HepG2 (cell line): ENCODE measurements at regions not wholly inside any gene's neighbourhood (a gene's known extent, or its start where the extent isn't known, plus 50 kb on each side); places are given as distances from the start of the nearest gene placed in this dataset.

ENCODE experiments used
- ATAC-seq: fragments of 200-7000 bp; cut with Tn5 transposase; 3 replicates; pipeline ENCODE4 v1.9.1; 2020; ENCODE audit warnings: mild to moderate bottlenecking, moderate library complexity
- BruUV-seq: library from RNA; stranded (reverse); fragments of 400-500 nt; replicated peaks from 2 replicates; lab custom pipeline; 2021; lab: Mats Ljungman, UMichigan
- CTCF ChIA-PET: fragments of 300-600 bp; formaldehyde crosslinking; extraction: SDS; loops from one replicate; lab custom pipeline; 2021; ENCODE audit warnings: low total read pairs, inconsistent platforms, low intra/inter-chr PET ratio; lab: Yijun Ruan, JAX
- POLR2A ChIA-PET: fragments of 350-600 bp; sonication (Branson Sonifier 250); formaldehyde crosslinking; loops from one replicate; lab custom pipeline; 2020; ENCODE audit warnings: antibody characterized with exemption, inconsistent platforms; lab: Yijun Ruan, JAX
- DNase-seq: peaks from one replicate; pipeline ENCODE4 v3.0.0-alpha.2; 2015; ENCODE audit warnings: low spot score
- FAIRE-seq: peaks from 3 replicates; lab custom pipeline; 2011; peaks lifted over from hg19 to GRCh38; lab: Jason Lieb, UNC
- H2AFZ ChIP-seq: one replicate; pipeline ENCODE4 v1.6.1; 2011; ENCODE audit warnings: low read length, inconsistent platforms
- H3K27ac ChIP-seq: fragments of 300-600 bp; 3 replicates; pipeline ENCODE4 v1.8.0; 2011; ENCODE audit warnings: mixed run types, mild to moderate bottlenecking, mixed read lengths, low read length, inconsistent platforms; ENCODE audit not compliant: insufficient read depth; ENCODE audit errors: extremely low read length
- H3K27me3 ChIP-seq, 2 experiments: fragments of 200-600 bp in 1 of 2; 2 replicates in 1 of 2; 3 replicates in 1 of 2; pipeline versions ENCODE4 v1.6.0 to v1.8.0; 2011; ENCODE audit warnings: low read length in 2 of 2, mild to moderate bottlenecking in 2 of 2, moderate library complexity in 2 of 2, inconsistent platforms in 1 of 2; ENCODE audit not compliant: insufficient read depth in 2 of 2, control insufficient read depth in 1 of 2
- H3K36me3 ChIP-seq, 2 experiments: fragments of 200-600 bp in 1 of 2; replicated peaks in 1 of 2; 2 replicates in 1 of 2; 3 replicates in 1 of 2; pipeline versions ENCODE4 v1.5.1 to v1.8.0; 2011; ENCODE audit warnings: low read length in 2 of 2, inconsistent platforms in 1 of 2; ENCODE audit not compliant: insufficient read depth in 2 of 2, control insufficient read depth in 1 of 2
- H3K4me1 ChIP-seq: 2 replicates; pipeline ENCODE4 v1.5.1; 2012; ENCODE audit warnings: low read length, inconsistent platforms; ENCODE audit not compliant: insufficient read depth
- H3K4me2 ChIP-seq: 2 replicates; pipeline ENCODE4 v1.6.0; 2011; ENCODE audit warnings: low read depth, low read length, inconsistent platforms
- H3K4me3 ChIP-seq, 3 experiments: fragments of 200-600 bp in 1 of 3; sonication (generic), shearing (Covaris generic) in 1 of 3; replicated peaks in 1 of 3; 2 replicates each; pipeline ENCODE4 v1.5.1; 2011 to 2016; ENCODE audit warnings: low read length in 3 of 3, inconsistent platforms in 2 of 3, low read depth in 2 of 3, mild to moderate bottlenecking in 2 of 3, control low read depth in 1 of 3, mixed read lengths in 1 of 3; ENCODE audit not compliant: insufficient read depth in 1 of 3
- H3K79me2 ChIP-seq: one replicate; pipeline ENCODE4 v1.6.1; 2011; ENCODE audit warnings: low read length, inconsistent platforms; ENCODE audit not compliant: insufficient read depth
- H3K9ac ChIP-seq: 2 replicates; pipeline ENCODE4 v1.6.0; 2011; ENCODE audit warnings: mild to moderate bottlenecking, low read depth, low read length, inconsistent platforms; ENCODE audit not compliant: insufficient read depth
- H3K9me3 ChIP-seq: 2 replicates; pipeline ENCODE4 v1.5.1; 2012; ENCODE audit warnings: mild to moderate bottlenecking, low read length
- H4K20me1 ChIP-seq: 2 replicates; pipeline ENCODE4 v1.6.0; 2011; ENCODE audit warnings: inconsistent platforms, mild to moderate bottlenecking, low read length, moderate library complexity; ENCODE audit not compliant: insufficient read depth
- CREBL2 ChIP-seq: sonication (generic); formaldehyde crosslinking; IDR thresholded peaks from 2 replicates; pipeline ENCODE4 v1.8.1; 2023; ENCODE audit warnings: missing genetic modification reagents, mild to moderate bottlenecking, borderline replicate concordance
- FOXO1 ChIP-seq: sonication (generic); formaldehyde crosslinking; IDR thresholded peaks from 2 replicates; pipeline ENCODE4 v1.4.0; 2020; ENCODE audit warnings: missing genetic modification reagents
- GPN1 ChIP-seq: sonication (generic); formaldehyde crosslinking; IDR thresholded peaks from 2 replicates; pipeline ENCODE4 v1.5.1; 2020; ENCODE audit warnings: missing genetic modification reagents, borderline replicate concordance
- NCOA2 ChIP-seq: sonication (generic); formaldehyde crosslinking; IDR thresholded peaks from 2 replicates; pipeline ENCODE4 v1.8.0; 2022; ENCODE audit warnings: inconsistent platforms
- NR2F1 ChIP-seq, 2 experiments: fragments of 450-650 bp in 1 of 2; formaldehyde crosslinking in 1 of 2; IDR thresholded peaks; 2 replicates each; pipeline versions ENCODE4 v1.5.0 to v1.6.1; 2016 to 2020; ENCODE audit warnings: mild to moderate bottlenecking in 1 of 2, missing compliant biosample characterization in 1 of 2, missing genetic modification reagents in 1 of 2, moderate library complexity in 1 of 2
- SALL1 ChIP-seq: sonication (generic); formaldehyde crosslinking; IDR thresholded peaks from 2 replicates; pipeline ENCODE4 v1.8.0; 2022; ENCODE audit warnings: mild to moderate bottlenecking, missing genetic modification reagents
- TBL1XR1 ChIP-seq: fragments of 150-350 bp; IDR thresholded peaks from 2 replicates; pipeline ENCODE4 v1.6.1; 2014; ENCODE audit warnings: borderline replicate concordance, low read length; ENCODE audit not compliant: partially characterized antibody
- TCF7L2 ChIP-seq: IDR thresholded peaks from 2 replicates; pipeline ENCODE4 v1.6.1; 2011; ENCODE audit warnings: mild to moderate bottlenecking, low read depth, low read length, moderate library complexity
- ZBTB21 ChIP-seq: sonication (generic); formaldehyde crosslinking; IDR thresholded peaks from 2 replicates; pipeline ENCODE4 v1.4.0; 2020; ENCODE audit warnings: missing genetic modification reagents
- ZNF12 ChIP-seq: sonication (generic); formaldehyde crosslinking; IDR thresholded peaks from 2 replicates; pipeline ENCODE4 v1.5.0; 2020; ENCODE audit warnings: missing genetic modification reagents
- ZNF207 ChIP-seq: fragments of 450-650 bp; IDR thresholded peaks from 2 replicates; pipeline ENCODE4 v1.6.1; 2016; ENCODE audit warnings: antibody characterized with exemption, borderline replicate concordance
- ZNF296 ChIP-seq: sonication (generic); formaldehyde crosslinking; conservative IDR thresholded peaks from 2 replicates; pipeline ENCODE4 v1.5.0; 2020; ENCODE audit warnings: mild to moderate bottlenecking, missing genetic modification reagents
- ZNF577 ChIP-seq: sonication (generic); formaldehyde crosslinking; IDR thresholded peaks from 2 replicates; pipeline ENCODE4 v1.4.0; 2020; ENCODE audit warnings: mild to moderate bottlenecking, low read depth, missing genetic modification reagents, borderline replicate concordance
- ZNF776 ChIP-seq: sonication (generic); formaldehyde crosslinking; IDR thresholded peaks from 2 replicates; pipeline ENCODE4 v1.4.0; 2020; ENCODE audit warnings: mild to moderate bottlenecking, missing genetic modification reagents
- WGBS: methylation state at CpG from one replicate; pipeline ENCODE4 v1.1.6; 2017; ENCODE audit warnings: low lambda C conversion rate; 5-methylcytosine and 5-hydroxymethylcytosine counted together
- in situ Hi-C: cut with HindIII; loops from 2 replicates; pipeline ENCODE4 v1.10.0; 2017; ENCODE audit warnings: low pct_unique_long_range_greater_than_20kb; ENCODE audit not compliant: extremely low pct_ligation_motif_present
- intact Hi-C: fragments of 100-400 bp; cut with micrococcal nuclease; formaldehyde crosslinking; loops from one replicate; pipeline ENCODE4 v1.10.0; 2022; ENCODE audit not compliant: unreplicated experiment
- TF ChIP-seq, protein P1 (sequence below): sonication (generic); formaldehyde crosslinking; IDR thresholded peaks from 2 replicates; pipeline ENCODE4 v1.4.0; 2020; ENCODE audit warnings: missing genetic modification reagents, borderline replicate concordance
- TF ChIP-seq, protein P2 (sequence below): sonication (generic); formaldehyde crosslinking; IDR thresholded peaks from 2 replicates; pipeline ENCODE4 v1.4.0; 2020; ENCODE audit warnings: missing genetic modification reagents; ENCODE audit errors: not compliant biosample characterization
- TF ChIP-seq, protein P3 (sequence below): sonication (generic); formaldehyde crosslinking; IDR thresholded peaks from 2 replicates; pipeline ENCODE4 v1.4.0; 2020; ENCODE audit warnings: low read depth, mild to moderate bottlenecking, missing genetic modification reagents

GRCh38 chr12:91316161-91316906, 133.7 kb upstream of the DCN start:
- 25% methylated on average over 1 of the region's 1 CpG for WGBS
- no peaks in the 10 kb centered on the region for H3K4me1 ChIP-seq
- H3K27me3 ChIP-seq: no peaks in the 10 kb centered on the region
- no peaks in the 10 kb centered on the region for H3K79me2 ChIP-seq
- POLR2A ChIA-PET: no interaction called here
- H3K27ac ChIP-seq: no peak overlapping the region
- DNase-seq: no peak
- no peak overlapping the region for H3K9ac ChIP-seq
- no peak for FAIRE-seq
- intact Hi-C loops: no loop called here
- no peaks in the 10 kb centered on the region for H3K36me3 ChIP-seq
- no peak overlapping the region for H3K4me3 ChIP-seq
- CTCF ChIA-PET: no interaction called here
- no peak for ATAC-seq
- H2AFZ ChIP-seq: no peak overlapping the region
- H3K9me3 ChIP-seq: no peaks in the 10 kb centered on the region
- H3K4me2 ChIP-seq: no peak overlapping the region
- no TSS peak for BruUV-seq
- in situ Hi-C loops: no loop called here
- H4K20me1 ChIP-seq: no peaks in the 10 kb centered on the region
- TF ChIP-seq, protein P1, sequence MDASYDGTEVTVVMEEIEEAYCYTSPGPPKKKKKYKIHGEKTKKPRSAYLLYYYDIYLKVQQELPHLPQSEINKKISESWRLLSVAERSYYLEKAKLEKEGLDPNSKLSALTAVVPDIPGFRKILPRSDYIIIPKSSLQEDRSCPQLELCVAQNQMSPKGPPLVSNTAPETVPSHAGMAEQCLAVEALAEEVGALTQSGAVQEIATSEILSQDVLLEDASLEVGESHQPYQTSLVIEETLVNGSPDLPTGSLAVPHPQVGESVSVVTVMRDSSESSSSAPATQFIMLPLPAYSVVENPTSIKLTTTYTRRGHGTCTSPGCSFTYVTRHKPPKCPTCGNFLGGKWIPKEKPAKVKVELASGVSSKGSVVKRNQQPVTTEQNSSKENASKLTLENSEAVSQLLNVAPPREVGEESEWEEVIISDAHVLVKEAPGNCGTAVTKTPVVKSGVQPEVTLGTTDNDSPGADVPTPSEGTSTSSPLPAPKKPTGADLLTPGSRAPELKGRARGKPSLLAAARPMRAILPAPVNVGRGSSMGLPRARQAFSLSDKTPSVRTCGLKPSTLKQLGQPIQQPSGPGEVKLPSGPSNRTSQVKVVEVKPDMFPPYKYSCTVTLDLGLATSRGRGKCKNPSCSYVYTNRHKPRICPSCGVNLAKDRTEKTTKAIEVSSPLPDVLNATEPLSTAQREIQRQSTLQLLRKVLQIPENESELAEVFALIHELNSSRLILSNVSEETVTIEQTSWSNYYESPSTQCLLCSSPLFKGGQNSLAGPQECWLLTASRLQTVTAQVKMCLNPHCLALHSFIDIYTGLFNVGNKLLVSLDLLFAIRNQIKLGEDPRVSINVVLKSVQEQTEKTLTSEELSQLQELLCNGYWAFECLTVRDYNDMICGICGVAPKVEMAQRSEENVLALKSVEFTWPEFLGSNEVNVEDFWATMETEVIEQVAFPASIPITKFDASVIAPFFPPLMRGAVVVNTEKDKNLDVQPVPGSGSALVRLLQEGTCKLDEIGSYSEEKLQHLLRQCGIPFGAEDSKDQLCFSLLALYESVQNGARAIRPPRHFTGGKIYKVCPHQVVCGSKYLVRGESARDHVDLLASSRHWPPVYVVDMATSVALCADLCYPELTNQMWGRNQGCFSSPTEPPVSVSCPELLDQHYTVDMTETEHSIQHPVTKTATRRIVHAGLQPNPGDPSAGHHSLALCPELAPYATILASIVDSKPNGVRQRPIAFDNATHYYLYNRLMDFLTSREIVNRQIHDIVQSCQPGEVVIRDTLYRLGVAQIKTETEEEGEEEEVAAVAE (CRISPR knock-in tag): no peak
- TF ChIP-seq TBL1XR1 (no peak), NCOA2 (no peak), ZNF207 (no peak), ZNF776 (CRISPR knock-in tag) (no peak), FOXO1 (CRISPR knock-in tag) (no peak), TCF7L2 (no peak), NR2F1 (CRISPR knock-in tag; IDR thresholded peaks at IDR 0.05) (no peak), ZNF577 (CRISPR knock-in tag) (no peak), SALL1 (no peak), ZNF12 (CRISPR knock-in tag) (no peak), ZNF296 (CRISPR knock-in tag) (no peak), ZBTB21 (no peak), GPN1 (CRISPR knock-in tag) (no peak), CREBL2 (CRISPR knock-in tag) (no peak)
- TF ChIP-seq, protein P2, sequence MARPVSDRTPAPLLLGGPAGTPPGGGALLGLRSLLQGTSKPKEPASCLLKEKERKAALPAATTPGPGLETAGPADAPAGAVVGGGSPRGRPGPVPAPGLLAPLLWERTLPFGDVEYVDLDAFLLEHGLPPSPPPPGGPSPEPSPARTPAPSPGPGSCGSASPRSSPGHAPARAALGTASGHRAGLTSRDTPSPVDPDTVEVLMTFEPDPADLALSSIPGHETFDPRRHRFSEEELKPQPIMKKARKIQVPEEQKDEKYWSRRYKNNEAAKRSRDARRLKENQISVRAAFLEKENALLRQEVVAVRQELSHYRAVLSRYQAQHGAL: no peak
- TF ChIP-seq, protein P3, sequence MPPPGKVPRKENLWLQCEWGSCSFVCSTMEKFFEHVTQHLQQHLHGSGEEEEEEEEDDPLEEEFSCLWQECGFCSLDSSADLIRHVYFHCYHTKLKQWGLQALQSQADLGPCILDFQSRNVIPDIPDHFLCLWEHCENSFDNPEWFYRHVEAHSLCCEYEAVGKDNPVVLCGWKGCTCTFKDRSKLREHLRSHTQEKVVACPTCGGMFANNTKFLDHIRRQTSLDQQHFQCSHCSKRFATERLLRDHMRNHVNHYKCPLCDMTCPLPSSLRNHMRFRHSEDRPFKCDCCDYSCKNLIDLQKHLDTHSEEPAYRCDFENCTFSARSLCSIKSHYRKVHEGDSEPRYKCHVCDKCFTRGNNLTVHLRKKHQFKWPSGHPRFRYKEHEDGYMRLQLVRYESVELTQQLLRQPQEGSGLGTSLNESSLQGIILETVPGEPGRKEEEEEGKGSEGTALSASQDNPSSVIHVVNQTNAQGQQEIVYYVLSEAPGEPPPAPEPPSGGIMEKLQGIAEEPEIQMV (CRISPR knock-in tag): no peak
